GM23248 (cell line): ENCODE measurements at regions not wholly inside any gene's neighbourhood (a gene's known extent, or its start where the extent isn't known, plus 50 kb on each side); places are given as distances from the start of the nearest gene placed in this dataset.

Experiments used
- EZH2 ChIP-seq: fragments of 200-600 bp; sonication (generic); IDR thresholded peaks from 2 replicates; pipeline ENCODE4 v1.6.1; 2018; ENCODE audit warnings: antibody characterized with exemption, mild to moderate bottlenecking; ENCODE audit not compliant: insufficient read depth, poor library complexity, severe bottlenecking
- EZH2phosphoT487 ChIP-seq: fragments of 200-600 bp; sonication (generic); IDR thresholded peaks from 2 replicates; pipeline ENCODE4 v1.6.1; 2018; ENCODE audit warnings: antibody characterized with exemption, moderate library complexity, mild to moderate bottlenecking, low read depth; ENCODE audit not compliant: insufficient read depth

GRCh38 chr10:78436222-78436573 is 402.5 kb downstream of the RPS24 start:
- TF ChIP-seq EZH2phosphoT487 (no peak), EZH2 (no peak)
